H1 (cell line): ENCODE measurements at regions not wholly inside any gene's neighbourhood (a gene's known extent, or its start where the extent isn't known, plus 50 kb on each side); places are given as distances from the start of the nearest gene placed in this dataset.

ENCODE experiments used
- ATF2 ChIP-seq: IDR thresholded peaks from 2 replicates; pipeline ENCODE4 v1.6.1; 2012; ENCODE audit warnings: low read length, inconsistent platforms
- CHD2 ChIP-seq: IDR thresholded peaks from 2 replicates; pipeline ENCODE4 v1.6.1; 2012; ENCODE audit warnings: low read length, improper control_type of control experiment
- EP300 ChIP-seq, 2 experiments: IDR thresholded peaks; 1 replicate in 1 of 2; 2 replicates in 1 of 2; pipeline ENCODE4 v1.6.1; 2011 to 2012; ENCODE audit warnings: low read depth in 2 of 2, low read length in 2 of 2, mild to moderate bottlenecking in 2 of 2, borderline replicate concordance in 1 of 2, inconsistent platforms in 1 of 2, moderate library complexity in 1 of 2
- FOSL1 ChIP-seq: IDR thresholded peaks from 2 replicates; pipeline ENCODE4 v1.6.1; 2011; ENCODE audit warnings: mild to moderate bottlenecking, low read depth, low read length, moderate library complexity; ENCODE audit not compliant: insufficient read depth
- KDM1A ChIP-seq: fragments of 200-600, 300-600 bp; sonication (generic); IDR thresholded peaks from 2 replicates; pipeline ENCODE4 v1.7.1; 2016; ENCODE audit warnings: mild to moderate bottlenecking, low read length, borderline replicate concordance
- MAFK ChIP-seq: IDR thresholded peaks from 2 replicates; pipeline ENCODE4 v1.6.1; 2012; ENCODE audit warnings: low read depth, mild to moderate bottlenecking, improper control_type of control experiment, low read length
- POLR2A ChIP-seq, 2 experiments: IDR thresholded peaks; 1 replicate in 1 of 2; 2 replicates in 1 of 2; pipeline ENCODE4 v1.6.1; 2011; ENCODE audit warnings: low read depth in 2 of 2, low read length in 2 of 2, mild to moderate bottlenecking in 2 of 2; ENCODE audit errors: control extremely low read depth in 1 of 2
- SRF ChIP-seq: IDR thresholded peaks from 2 replicates; pipeline ENCODE4 v1.6.1; 2011; ENCODE audit warnings: mild to moderate bottlenecking, low read depth, low read length, moderate library complexity
- SUZ12 ChIP-seq: fragments of 200-600 bp; sonication (generic); IDR thresholded peaks from 2 replicates; pipeline ENCODE4 v1.6.1; 2012; ENCODE audit warnings: mild to moderate bottlenecking, inconsistent platforms, low read length, moderate library complexity, mixed read lengths
- TCF12 ChIP-seq: IDR thresholded peaks from 2 replicates; pipeline ENCODE4 v1.6.1; 2011; ENCODE audit warnings: low read depth, mild to moderate bottlenecking, low read length
- ZNF274 ChIP-seq: IDR thresholded peaks from 2 replicates; pipeline ENCODE4 v1.7.0; 2012; ENCODE audit warnings: low read length, borderline replicate concordance; ENCODE audit errors: extremely low read depth
- TF ChIP-seq, protein P1 (sequence below), 3 experiments: IDR thresholded peaks; 1 replicate in 2 of 3; 2 replicates in 1 of 3; pipeline versions ENCODE4 v1.5.1 to v1.6.1; 2011; ENCODE audit warnings: low read length in 3 of 3, mild to moderate bottlenecking in 3 of 3, inconsistent platforms in 2 of 3, low read depth in 1 of 3, moderate library complexity in 1 of 3; ENCODE audit not compliant: insufficient read depth in 1 of 3; ENCODE audit errors: control extremely low read depth in 1 of 3
- TF ChIP-seq, protein P2 (sequence below): IDR thresholded peaks from 2 replicates; pipeline ENCODE4 v1.6.1; 2012; ENCODE audit warnings: inconsistent platforms

DNA sequence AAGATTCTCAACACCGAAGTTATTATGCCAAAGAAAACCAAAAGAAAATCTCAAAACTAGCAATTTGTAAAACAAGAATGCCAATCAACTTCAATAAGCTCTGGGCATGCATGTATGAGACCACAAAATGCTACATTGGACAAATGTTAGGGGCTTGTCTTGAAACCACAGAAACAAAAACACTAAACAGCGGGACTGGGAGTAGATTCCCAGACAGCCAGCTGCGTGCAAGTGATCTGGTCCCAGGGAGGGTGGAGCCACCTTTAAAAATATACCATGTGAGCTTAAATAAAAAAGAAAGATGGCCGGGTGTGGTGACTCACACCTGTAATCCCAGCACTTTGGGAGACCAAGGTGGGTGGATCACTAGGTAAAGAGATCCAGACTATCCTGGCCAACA is 163.6 kb upstream of the PRICKLE2 start:
- TF ChIP-seq SRF (no peak), MAFK (no peak), POLR2A (IDR thresholded peaks at IDR 0.05; ENCODE audit: control extremely low read depth in 1 of 2, low read depth in 2 of 2, low read length in 2 of 2) (no peak), ATF2 (no peak), CHD2 (no peak), EP300 (IDR thresholded peaks at IDR 0.05; ENCODE audit: borderline replicate concordance in 1 of 2, low read depth in 2 of 2, low read length in 2 of 2) (no peak), TCF12 (no peak), FOSL1 (no peak), KDM1A (no peak), ZNF274 (no peak), SUZ12 (no peak)
- TF ChIP-seq, protein P1, sequence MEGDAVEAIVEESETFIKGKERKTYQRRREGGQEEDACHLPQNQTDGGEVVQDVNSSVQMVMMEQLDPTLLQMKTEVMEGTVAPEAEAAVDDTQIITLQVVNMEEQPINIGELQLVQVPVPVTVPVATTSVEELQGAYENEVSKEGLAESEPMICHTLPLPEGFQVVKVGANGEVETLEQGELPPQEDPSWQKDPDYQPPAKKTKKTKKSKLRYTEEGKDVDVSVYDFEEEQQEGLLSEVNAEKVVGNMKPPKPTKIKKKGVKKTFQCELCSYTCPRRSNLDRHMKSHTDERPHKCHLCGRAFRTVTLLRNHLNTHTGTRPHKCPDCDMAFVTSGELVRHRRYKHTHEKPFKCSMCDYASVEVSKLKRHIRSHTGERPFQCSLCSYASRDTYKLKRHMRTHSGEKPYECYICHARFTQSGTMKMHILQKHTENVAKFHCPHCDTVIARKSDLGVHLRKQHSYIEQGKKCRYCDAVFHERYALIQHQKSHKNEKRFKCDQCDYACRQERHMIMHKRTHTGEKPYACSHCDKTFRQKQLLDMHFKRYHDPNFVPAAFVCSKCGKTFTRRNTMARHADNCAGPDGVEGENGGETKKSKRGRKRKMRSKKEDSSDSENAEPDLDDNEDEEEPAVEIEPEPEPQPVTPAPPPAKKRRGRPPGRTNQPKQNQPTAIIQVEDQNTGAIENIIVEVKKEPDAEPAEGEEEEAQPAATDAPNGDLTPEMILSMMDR (IDR thresholded peaks at IDR 0.05; ENCODE audit: control extremely low read depth in 1 of 3, insufficient read depth in 1 of 3, low read depth in 1 of 3, low read length in 3 of 3), result no peak
- TF ChIP-seq, protein P2, sequence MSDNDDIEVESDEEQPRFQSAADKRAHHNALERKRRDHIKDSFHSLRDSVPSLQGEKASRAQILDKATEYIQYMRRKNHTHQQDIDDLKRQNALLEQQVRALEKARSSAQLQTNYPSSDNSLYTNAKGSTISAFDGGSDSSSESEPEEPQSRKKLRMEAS, result no peak
